Heart left ventricle (tissue), 16 donors: ENCODE measurements at regions not wholly inside any gene's neighbourhood (a gene's known extent, or its start where the extent isn't known, plus 50 kb on each side); places are given as distances from the start of the nearest gene placed in this dataset.

Experiments used
- ATAC-seq, 4 donors: fragments of 200-7000 bp; cut with Tn5 transposase; one replicate each; pipeline ENCODE4 v1.9.1; 2020 to 2022; ENCODE audit warnings: moderate library complexity in 4 of 4, mild to moderate bottlenecking in 3 of 4, moderate number of reproducible peaks in 1 of 4
- DNase-seq, 5 donors: peaks; one replicate each; pipeline ENCODE4 v3.0.0-alpha.2; 2020
- H3K27ac ChIP-seq, 12 donors: fragments of 200-600 bp; sonication (generic) in 4 of 12; one replicate each; pipeline versions ENCODE4 v1.5.0 to v1.8.0; 2016 to 2022; ENCODE audit warnings: mild to moderate bottlenecking in 2 of 12
- H3K27me3 ChIP-seq, 9 donors: fragments of 200-600 bp; sonication (generic) in 2 of 9; one replicate each; pipeline versions ENCODE4 v1.5.1 to v1.8.0; 2016 to 2022; ENCODE audit warnings: mild to moderate bottlenecking in 3 of 9
- H3K36me3 ChIP-seq, 9 donors: fragments of 200-600 bp; sonication (generic) in 2 of 9; one replicate each; pipeline versions ENCODE4 v1.5.0 to v1.8.0; 2018 to 2022; ENCODE audit warnings: mild to moderate bottlenecking in 2 of 9
- H3K4me1 ChIP-seq, 12 donors: fragments of 200-600 bp; sonication (generic) in 4 of 12; one replicate each; pipeline versions ENCODE4 v1.5.0 to v1.8.0; 2016 to 2022; ENCODE audit warnings: mild to moderate bottlenecking in 3 of 12
- H3K4me3 ChIP-seq, 12 donors: fragments of 200-600 bp; sonication (generic) in 4 of 12; one replicate each; pipeline versions ENCODE4 v1.5.0 to v1.8.0; 2017 to 2022; ENCODE audit warnings: mild to moderate bottlenecking in 9 of 12, moderate library complexity in 4 of 12
- H3K9me3 ChIP-seq, 12 donors: fragments of 200-600 bp; sonication (generic) in 4 of 12; one replicate each; pipeline versions ENCODE4 v1.5.0 to v1.8.0; 2016 to 2022; ENCODE audit warnings: mild to moderate bottlenecking in 1 of 12
- CTCF ChIP-seq, 12 donors: fragments of 200-600 bp; sonication (generic) in 4 of 12; IDR thresholded peaks; one replicate each; pipeline versions ENCODE4 v1.5.0 to v1.8.0; 2018 to 2022; ENCODE audit warnings: antibody characterized with exemption in 12 of 12, mild to moderate bottlenecking in 5 of 12
- POLR2A ChIP-seq, 2 donors: fragments of 450-650 bp; IDR thresholded peaks; one replicate each; pipeline ENCODE4 v1.6.1; 2017; ENCODE audit warnings: antibody characterized with exemption in 2 of 2, mild to moderate bottlenecking in 2 of 2, moderate library complexity in 2 of 2
- WGBS, 4 donors: extraction: QIAGEN DNeasy Blood & Tissue Kit in 2 of 4; methylation state at CpG; one replicate each; pipeline versions ENCODE4 v1.1.5 to v1.1.7; 2013 to 2018; 5-methylcytosine and 5-hydroxymethylcytosine counted together
- intact Hi-C, 10 donors: fragments of 100-400 bp; cut with DNase I; formaldehyde crosslinking; loops; one replicate each; pipeline versions ENCODE4 v1.11.1 to v1.14.2; 2022
- donor health status: ischemic (EF 13 %, LVEDD 7.1; RV severe dilation, severe dysfunction).
- donor health status: healthy with polysubstance abuse.
- donor health status: DM: no; HTN: yes; CAD: no.
- donor health status: DM: no; HTN: no; CAD: no.
- donor health status: ischemic (EF 25% LVEDD 6.9; RV normal size, moderate dysfunction).
- donor health status: ischemic (EF 25% LVEDD 5.7; RV mildly dilated, moderate dysfunction).
- donor health status: healthy.
- donor health status: DM: yes; HTN: yes; CAD: no.
- donor health status: ischemic (EF 35%, LVEDD 5.7; RV mildly dilated, moderate dysfunction).
- donor health status: nonischemic (EF 11% LVEDD 7.7; RV severe dilation, severe dysfunction).
- donor health status: DM: yes; HTN: yes; CAD: no.
- donor health status: PGD.
- donor health status: ischemic (EF 29% LVEDD 5.4; RV normal size, mild dysfunction).
- donor health status: nonischemic (EF 23%, LVEDD 6.1; RV moderate dilation, normal function).

- Histone ChIP-seq H3K9me3 (no peaks in the 10 kb centered on the region), H3K36me3 (no peaks in the 10 kb centered on the region), H3K27ac (no peak overlapping the region), H3K27me3 (no peaks in the 10 kb centered on the region), H3K4me1 (peaks cover 0 to 13% (median 0%) of the 10 kb centered on the region in 12 donors), H3K4me3 (no peak overlapping the region)
- ATAC-seq, result peak in 1 of 4 donors; percentile 58
- DNase-seq, result no peak
- WGBS, 4 donors, result 42 to 70% (median 48%) methylated on average over 3 of the region's 3 CpGs
- intact Hi-C loops, result no loop called here
- TF ChIP-seq POLR2A (IDR thresholded peaks at IDR 0.05) (no peak), CTCF (IDR thresholded peaks at IDR 0.05) (no peak)
Measured at GRCh38 chr7:41491883-41492471, 210.9 kb downstream of the INHBA start.

- no peak for ATAC-seq
- WGBS, 4 donors, result 43 to 58% (median 50%) methylated on average over 5 of the region's 5 CpGs
Measured at GRCh38 chr7:41491308-41491707, 211.6 kb downstream of the INHBA start.

GRCh38 chr7:41489885-41490284 is 213.0 kb downstream of the INHBA start:
- Histone ChIP-seq H3K27ac (no peak overlapping the region), H3K36me3 (no peaks in the 10 kb centered on the region), H3K9me3 (no peaks in the 10 kb centered on the region), H3K4me1 (peaks cover 0 to 13% (median 0%) of the 10 kb centered on the region in 12 donors), H3K27me3 (no peaks in the 10 kb centered on the region), H3K4me3 (no peak overlapping the region)
- TF ChIP-seq CTCF (IDR thresholded peaks at IDR 0.05), result no peak
- no peak for TF ChIP-seq POLR2A (IDR thresholded peaks at IDR 0.05)
- 55 to 72% (median 62%) methylated on average over 2 of the region's 2 CpGs for WGBS, 4 donors
- ATAC-seq (peak in 2 of 4 donors; percentile 70 to 73), DNase-seq (no peak)
- intact Hi-C loops, result no loop called here

More at GRCh38 chr7:41491308-41491707, 211.6 kb downstream of the INHBA start:
- no peaks in the 10 kb centered on the region for H3K27me3 ChIP-seq
- H3K27ac ChIP-seq, result no peak overlapping the region
- no peaks in the 10 kb centered on the region for H3K9me3 ChIP-seq
- no peaks in the 10 kb centered on the region for H3K36me3 ChIP-seq
- no peak overlapping the region for H3K4me3 ChIP-seq
- peaks cover 0 to 13% (median 0%) of the 10 kb centered on the region in 12 donors for H3K4me1 ChIP-seq
- intact Hi-C loops, result no loop called here
- TF ChIP-seq POLR2A (IDR thresholded peaks at IDR 0.05) (no peak), CTCF (IDR thresholded peaks at IDR 0.05) (no peak)
- no peak for DNase-seq

- TF ChIP-seq CTCF (IDR thresholded peaks at IDR 0.05) (no peak), POLR2A (IDR thresholded peaks at IDR 0.05) (no peak)
- Histone ChIP-seq H3K4me3 (no peak overlapping the region), H3K27me3 (no peaks in the 10 kb centered on the region), H3K4me1 (peaks cover 0 to 9% (median 0%) of the 10 kb centered on the region in 12 donors), H3K9me3 (peaks cover 0 to 12% (median 0%) of the 10 kb centered on the region in 12 donors), H3K36me3 (no peaks in the 10 kb centered on the region), H3K27ac (no peak overlapping the region)
- intact Hi-C loops, result no loop called here
- 74 to 80% (median 76%) methylated on average over 7 of the region's 7 CpGs for WGBS, 4 donors
- DNase-seq (no peak), ATAC-seq (peak in 1 of 4 donors; percentile 33)
Measured at GRCh38 chr7:41487229-41487940, 215.5 kb downstream of the INHBA start.
